ENCODE measurements at regions not wholly inside any gene's neighbourhood (a gene's known extent, or its start where the extent isn't known, plus 50 kb on each side); places are given as distances from the start of the nearest gene placed in this dataset.
"Not testable (repeated sequence)": the region's sequence is repeated elsewhere in the genome, so short reads cannot be mapped to it uniquely, and the experiment has no call there.

DNA sequence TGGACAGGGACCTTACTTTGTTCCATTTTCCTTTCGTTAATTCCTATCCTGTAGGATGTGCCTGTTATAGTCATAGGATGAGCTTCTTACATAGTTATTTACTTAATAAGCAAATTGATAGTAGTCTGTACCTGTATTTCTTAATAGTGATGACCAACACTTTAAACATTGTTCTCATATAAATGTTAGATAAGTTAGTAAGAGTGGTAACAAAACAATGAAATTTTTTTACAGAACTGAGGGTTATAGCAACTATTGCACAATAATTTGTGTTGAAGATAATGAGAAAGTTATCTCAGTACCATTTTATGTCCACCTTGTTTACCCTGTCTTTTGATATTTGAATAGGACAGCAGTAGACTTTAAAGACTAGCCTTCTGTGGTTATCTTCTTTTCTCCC, 162.9 kb upstream of the ELL2 start:
- no peak for DNase-seq

DNA sequence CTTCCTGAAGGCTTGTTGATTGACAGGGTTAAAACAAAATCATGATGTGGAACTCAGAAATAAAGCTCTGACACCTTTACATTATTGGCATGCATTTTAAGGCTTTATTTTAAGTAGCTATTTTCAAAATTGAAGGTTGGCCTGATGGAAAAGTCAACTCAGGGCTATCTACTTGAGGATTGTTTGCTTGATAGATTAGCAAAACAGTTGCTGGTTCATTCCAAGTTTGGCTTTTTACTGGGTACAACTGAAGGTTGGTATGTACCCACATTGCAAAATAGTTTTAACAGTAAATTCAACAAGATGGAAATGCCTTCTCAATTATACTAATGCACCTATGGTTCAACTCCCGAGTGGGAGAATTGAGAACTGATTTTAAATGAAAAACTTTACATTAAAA, 161.8 kb upstream of the ELL2 start:
- no peak for DNase-seq

DNA sequence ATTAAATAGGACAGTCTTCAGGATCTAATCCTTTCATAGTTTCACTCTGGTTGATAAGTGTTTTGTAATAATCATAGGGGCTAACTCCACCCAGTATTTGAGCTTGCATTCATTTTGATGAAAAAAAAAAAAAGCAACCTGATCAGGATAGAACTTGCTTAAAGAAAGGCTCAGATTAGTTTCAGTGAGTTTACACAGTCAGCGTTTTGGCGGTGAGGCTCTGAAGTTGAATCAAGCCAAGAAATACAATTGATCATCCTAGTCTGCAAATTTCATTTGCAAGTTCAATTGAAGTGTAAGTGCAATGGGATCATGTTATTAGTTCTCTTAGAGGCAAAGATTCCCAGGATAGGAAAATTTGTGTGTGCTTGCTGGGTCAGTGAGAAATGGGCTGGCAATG, 159.7 kb upstream of the ELL2 start:
- DNase-seq: no peak

DNA sequence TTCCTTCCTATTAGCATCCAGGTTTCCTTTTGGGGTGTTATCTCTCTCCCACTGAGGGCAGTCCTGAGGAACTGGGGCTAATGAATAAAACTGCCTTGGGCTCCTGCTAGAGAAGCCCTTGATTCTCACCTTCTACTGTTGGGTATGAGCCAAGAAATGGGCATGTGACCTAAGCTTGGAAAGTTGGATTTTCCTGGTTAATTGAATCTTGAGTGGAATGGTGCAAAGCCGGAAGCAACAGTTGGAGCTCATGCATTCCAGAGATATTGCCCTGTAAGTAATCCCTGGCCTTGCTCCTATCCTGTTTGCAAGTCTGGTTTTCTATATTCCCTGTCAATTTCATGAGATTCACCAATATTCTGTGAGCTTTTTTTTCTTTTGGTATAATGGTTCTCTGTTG, 158.5 kb upstream of the ELL2 start:
- DNase-seq: no peak

DNA sequence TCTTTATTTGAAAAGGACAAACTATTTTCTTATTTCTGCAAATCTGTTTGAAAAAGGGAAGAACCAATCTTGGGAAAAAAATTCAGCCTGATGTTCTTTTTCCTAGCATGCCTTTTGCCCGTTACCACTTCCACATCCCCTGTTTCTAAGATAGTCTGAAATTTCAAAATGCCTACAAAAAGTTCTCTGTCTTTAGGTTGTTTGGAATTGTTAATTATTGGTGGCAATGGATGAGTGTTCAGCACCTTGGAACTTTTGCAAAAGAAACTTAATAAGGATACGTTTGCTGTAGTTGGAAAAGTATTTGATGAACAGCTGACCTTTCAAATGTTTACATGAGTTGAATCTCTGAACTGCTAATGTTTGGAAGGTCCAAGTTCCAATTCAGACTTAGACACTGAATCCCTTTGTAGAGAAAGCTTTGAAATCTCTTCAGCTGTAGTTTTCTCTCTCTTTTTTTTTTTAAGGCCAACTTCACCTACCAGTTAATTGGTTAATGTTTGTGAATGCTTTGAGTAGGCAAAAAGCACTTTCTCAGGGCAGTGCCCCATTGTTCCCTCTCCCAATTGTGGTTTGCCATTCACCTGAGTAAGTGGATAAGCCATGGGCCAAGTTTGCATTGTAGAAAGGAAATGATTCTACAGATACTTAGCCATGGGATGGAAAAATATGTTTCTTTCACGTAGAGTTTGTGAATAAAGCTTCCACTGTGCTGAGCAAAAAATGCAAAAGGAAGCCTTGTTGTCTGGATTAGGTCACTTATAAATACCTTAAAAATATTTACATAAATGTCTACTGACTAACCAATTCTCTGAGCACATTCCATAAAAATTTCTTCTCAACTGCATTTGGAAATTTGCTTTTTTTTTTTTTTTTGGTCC, 156.4 kb upstream of the ELL2 start:
- no peak for DNase-seq

DNA sequence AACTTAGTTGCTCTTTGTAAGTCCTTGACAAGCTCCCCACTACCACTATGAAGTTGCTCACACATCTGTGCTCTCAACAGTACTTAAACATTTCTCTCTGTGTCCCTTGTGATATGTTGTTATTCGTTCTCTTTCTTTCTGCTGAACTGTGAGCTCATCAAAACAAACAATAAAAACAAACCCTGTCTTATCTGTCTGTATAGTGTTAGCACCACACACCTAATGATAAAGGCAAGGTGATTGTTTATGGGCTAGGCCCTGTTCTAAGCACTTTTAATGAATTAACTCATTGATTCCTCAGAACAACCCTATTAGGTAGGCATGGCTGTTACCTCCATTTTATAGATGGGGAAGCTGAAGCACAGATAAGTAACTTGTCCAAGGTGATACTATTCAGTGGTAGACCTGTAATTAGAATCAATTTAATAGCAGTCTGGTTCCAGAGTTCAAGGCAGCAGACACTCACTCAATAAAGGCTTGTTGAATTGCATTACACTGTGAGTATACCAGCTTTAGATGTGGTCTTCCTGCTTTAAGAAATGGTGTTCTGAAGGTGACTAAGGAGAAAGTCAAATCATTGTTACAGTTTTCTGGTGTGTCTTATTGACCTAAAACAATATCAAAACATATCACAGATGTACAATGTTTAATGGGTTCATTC, 153.6 kb upstream of the ELL2 start:
- no peak for DNase-seq

DNA sequence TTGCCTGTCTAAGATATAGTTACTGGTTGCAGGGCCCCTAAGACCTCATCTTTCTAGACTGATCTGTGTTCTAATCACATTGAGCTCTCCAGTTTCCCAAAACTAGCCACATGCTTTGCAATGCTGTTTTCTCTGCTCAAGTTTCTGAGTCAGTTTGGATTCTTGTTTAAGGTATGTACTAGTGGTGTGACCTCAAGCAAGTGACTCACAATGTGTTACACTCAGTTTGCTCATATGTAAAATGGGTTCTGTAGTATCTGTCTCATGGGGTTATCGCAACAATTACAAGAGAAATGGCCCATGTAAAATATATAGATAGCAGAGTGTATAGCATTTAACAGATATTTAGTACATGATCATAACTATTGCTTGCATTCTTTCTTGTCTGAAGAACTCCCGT, 153.1 kb upstream of the ELL2 start:
- DNase-seq: no peak

DNA sequence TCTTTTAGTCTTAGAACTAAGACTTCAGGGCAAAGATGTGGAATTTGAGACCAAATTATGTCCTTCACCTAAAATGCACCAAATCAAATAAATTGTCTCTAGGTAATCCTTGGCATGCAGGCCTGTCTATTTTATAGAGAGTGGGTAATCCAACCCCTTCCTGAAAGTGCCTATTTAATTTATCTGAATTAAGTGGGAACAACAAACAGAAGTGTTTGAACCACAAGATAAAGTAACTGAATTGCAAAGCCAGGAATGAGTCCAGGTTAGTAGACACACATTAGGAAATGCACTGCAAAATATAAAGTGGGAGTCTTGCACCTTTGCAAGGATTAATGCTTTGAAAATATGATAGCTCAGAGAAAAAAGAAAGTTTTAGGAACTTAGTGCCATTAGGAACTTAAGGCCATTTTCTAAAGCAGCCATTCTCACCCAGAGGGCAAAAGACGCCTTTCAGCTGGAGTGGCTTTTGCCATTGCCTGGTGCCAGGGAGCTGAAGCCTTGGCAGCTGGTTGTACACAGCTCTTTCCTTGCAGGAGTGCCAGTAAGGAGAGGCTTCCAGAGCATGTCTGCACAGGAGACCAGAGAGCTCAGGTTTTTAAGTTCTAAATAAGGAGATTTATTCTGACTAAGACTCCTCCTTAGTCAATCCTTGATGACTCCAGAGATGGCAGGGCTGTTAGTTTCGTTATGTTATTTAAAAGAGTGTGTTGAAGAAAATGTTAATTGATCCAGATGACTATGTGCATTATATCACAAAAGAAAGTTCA, 151.7 kb upstream of the ELL2 start:
- DNase-seq: no peak

DNA sequence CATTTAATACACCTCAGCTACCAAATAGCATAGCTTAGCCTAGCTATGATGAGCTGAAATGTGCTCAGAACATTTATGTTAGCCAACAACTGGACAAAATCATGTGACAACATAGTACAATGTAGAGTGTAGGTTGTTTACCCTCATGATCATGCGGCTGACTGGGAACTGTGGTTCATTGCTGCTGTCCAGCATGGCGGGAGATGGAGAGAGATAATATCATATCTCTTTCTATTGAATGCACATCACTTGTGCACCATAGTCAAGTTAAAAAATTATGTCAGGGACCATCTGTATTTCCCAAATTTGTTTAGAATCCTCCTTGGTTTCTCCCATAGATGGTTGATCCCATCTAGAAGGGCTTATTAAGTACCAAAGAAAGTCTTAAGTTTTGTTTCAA, 151.1 kb upstream of the ELL2 start:
- no peak for DNase-seq

DNA sequence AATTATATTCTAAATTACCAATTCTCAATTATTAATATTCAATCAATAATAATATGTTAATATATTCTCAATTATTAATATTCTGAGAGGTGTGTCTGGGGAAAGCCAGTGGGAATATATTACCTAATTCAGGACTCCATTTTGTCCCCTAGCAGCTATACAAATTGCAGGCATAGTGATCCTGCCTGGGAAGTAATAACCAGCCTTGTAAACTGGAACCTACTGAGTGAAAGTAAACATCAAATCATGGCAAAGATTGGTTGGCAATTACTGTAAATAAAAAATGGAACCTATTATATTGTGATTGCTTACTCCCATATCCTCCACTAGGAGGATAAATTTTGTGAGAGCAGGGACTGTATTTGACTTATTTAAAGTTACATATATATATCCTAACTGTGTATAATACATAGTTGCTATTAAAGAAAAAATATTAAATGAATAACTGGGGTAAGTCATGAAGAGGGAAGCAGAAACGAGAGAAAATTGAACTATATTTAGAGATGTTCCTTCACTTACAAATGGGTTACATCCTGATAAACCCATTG, 150.5 kb upstream of the ELL2 start:
- DNase-seq: no peak

DNA sequence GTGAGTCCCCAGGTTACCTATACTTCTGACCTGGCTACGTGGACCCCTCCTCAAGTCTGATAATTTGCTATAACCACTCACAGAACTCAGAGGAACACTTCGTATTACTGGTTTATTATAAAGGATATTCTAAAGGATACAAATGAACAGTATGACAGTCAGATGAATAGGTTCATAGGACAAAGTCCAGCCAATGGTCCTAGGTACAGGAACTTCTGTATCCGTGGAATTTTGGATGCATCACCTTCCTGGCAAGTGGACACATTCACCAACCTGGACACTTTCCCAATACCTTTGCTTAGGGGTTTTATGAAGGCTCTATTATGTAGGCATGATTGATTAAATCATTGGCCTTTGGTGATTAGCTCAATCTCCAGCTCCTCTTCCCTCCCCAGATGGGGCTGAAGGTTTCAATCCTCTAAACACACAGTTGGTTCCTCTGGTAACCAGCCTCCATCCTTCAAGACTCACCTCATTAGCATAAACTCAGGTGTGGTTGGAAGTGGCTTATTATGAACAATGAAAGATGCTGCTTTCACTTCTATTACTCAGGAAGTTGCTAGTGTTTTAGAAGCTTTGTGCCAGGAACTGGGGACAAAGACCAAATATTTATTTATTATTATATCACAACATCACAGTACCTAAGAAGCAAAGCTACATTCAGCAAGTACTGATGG, 149.6 kb upstream of the ELL2 start:
- no peak for DNase-seq

DNA sequence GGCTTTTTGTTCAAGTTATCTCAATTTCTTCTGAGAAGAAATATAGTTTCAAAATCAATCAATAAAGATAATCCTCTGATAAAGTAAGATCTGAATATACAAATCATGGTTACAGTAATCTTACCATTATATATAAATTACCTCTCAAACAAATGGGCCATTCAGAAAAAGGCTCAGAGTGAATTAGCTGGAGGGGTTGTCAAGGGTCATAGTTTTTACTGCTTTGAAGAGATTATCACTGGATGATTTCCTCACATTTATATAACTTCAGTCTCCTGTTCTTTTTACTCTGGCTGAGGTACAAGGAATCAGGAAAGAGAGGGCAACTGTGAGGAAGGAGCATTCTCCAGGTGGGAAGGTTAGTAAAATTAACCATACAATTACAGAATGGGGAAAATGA, 148.6 kb upstream of the ELL2 start:
- DNase-seq: no peak

DNA sequence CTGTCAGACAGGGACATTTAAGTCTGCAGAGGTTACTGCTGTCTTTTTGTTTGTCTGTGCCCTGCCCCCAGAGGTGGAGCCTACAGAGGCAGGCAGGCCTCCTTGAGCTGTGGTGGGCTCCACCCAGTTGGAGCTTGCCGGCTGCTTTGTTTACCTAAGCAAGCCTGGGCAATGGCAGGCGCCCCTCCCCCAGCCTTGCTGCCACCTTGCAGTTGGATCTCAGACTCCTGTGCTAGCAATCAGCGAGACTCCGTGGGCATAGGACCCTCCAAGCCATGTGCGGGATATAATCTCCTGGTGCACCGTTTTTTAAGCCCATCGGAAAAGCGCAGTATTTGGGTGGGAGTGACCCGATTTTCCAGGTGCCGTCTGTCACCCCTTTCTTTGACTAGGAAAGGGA, 147.0 kb upstream of the ELL2 start:
- not testable (repeated sequence) for DNase-seq

DNA sequence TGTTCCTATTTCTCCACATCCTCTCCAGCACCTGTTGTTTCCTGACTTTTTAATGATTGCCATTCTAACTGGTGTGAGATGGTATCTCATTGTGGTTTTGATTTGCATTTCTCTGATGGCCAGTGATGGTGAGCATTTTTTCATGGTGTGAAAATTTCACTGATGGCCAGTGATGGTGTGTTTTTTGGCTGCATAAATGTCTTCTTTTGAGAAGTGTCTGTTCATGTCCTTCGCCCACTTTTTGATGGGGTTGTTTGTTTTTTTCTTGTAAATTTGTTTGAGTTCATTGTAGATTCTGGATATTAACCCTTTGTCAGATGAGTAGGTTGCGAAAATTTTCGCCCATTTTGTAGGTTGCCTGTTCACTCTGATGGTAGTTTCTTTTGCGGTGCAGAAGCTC, 142.2 kb upstream of the ELL2 start:
- not testable (repeated sequence) for DNase-seq

DNA sequence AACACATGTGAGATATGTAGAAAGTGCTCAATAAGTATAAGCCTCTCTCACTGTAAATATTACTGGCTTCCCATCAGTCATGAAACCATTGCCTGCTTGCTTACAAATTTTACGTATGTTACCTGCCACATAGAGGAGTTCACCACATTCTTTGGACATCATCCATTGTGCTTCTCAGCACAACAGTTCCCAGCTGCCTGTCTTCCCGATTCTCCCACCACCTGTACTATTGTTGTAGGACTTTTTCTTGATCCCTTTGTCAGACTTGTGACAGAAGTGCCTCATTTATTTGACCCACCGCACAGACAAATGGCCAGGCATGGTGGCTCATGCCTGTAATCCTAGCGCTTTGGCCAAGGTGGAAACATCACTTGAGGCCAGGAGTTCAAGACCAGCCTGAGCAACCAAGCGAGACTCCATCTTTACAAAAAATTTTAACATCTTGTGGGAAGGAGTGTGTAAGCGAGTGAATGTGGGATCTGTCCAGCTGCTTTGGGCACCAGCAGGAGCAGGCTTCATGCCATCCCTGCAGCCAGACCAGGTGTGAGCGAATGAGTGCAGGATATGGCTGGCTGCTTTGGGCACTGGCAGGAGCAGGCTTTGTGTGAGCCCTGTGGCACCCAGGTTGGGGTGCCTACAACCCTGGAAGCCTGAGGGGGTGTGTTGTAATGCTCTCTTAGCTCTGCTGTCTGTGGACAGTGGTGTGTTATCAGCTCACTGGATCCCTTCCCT, 139.9 kb upstream of the ELL2 start:
- DNase-seq: no peak

DNA sequence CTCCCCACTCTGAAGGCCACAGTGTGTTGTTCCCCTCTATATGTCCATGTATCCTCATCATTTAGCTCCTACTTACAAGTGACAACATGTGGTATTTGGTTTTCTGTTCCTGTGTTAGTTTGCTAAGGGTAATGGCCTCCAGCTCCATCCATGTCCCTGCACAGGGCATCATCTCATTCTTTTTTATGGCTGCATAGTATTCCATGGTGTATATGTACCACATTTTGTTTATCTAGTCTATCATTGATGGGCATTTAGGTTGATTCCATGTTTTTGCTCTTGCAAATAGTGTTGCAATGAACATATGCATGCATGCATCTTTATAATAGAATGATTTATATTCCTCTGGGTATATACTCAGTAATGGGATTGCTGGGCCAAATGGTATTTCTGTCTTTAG, 135.8 kb upstream of the ELL2 start:
- not testable (repeated sequence) for DNase-seq

DNA sequence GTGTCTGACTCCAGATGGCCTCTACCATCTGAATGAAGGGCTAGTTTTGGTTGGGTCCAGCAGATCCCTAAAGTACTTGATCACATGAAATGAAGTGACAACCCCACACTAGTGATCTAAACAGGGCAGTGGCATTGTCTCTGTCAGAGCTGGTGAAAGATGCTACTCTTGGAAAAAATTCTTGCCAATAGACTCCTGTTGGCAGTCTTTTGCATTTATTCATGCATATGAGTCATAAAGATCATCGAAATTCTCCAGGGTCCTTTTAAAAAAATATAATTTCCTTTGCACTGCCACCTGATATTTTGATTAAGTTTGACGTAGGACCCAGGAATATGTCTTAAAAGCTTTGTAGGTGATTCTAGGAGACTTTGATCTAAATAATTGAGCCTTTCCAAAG, 135.1 kb upstream of the ELL2 start:
- DNase-seq: no peak

DNA sequence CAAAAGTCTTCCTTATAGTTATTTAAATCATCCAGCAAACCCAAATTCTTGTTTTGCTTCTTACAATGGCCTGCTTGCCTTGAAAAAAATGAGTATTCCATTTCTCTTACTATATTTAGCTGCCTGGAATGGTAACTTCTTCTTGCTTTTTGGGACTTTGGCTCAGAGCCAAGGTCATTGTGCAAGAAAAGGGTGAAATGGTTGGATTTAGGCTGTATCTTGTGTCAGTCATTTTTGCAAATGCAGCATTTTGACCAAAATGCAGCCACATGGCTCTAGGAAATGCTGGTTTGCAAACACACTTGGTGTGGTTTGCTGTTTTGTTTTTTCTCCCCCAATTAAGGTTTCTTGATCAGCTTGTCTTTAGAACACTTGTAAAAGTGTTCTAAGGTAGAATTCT, 133.3 kb upstream of the ELL2 start:
- no peak for DNase-seq

DNA sequence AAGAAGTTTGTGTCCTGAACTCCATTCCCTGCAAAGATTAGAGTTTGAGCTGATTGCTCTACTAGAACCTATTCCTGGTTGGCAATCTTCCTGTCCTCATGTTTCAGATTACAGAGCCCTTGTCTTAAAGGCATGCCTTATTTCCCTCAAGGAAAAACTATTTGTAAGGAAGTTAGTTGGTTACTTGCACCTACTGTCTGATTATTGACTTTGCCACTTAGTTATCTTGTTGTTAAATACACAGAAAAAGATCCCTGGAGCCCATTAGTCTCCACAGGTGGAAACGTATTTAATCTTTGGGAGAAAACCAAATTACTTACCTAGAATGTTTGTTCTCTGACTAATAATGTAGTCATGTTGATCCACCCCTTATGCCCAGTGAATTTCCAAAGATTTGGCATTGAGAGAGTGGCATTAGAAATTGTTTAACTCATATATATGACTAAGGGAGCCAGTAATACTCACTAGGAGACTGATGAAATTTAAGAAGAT, 132.3 kb upstream of the ELL2 start:
- DNase-seq: no peak

DNA sequence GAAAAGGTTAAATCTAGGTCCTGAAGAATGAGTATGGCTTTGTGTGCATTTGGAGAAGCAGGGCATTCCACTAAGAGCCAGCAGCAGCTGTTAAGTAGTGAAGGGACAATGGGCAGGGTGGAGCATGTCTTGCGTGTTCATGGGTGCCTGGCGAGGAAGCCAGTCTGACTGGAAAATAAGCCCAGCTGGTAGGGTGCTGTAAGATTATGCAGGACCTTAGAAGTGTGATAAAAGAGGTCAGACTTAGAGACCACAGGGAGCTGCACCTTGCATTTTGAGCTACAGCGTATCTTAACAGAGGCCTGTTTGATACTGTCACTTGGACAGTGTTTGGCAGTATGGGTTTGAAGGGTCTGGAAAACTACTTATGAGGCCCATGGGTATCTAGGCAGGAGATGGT, 131.7 kb upstream of the ELL2 start:
- no peak for DNase-seq

DNA sequence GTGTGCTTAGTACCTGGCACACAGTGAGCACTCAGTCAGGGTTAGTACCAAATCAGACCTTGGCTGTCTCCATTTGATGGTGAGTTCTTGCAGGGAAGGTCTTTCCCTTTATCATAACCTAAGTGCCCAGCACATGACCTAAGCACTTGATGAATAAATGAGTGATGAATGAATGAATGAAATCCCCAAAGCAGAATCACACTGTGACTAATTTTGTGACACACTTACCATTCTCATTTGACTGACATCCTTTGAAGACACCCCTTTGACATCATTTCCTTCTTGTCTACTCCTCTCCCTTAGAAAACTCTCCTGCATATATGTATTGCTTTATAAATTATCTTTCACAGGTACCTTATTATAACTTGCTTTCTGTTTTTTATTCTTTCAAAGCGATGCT, 130.2 kb upstream of the ELL2 start:
- no peak for DNase-seq

DNA sequence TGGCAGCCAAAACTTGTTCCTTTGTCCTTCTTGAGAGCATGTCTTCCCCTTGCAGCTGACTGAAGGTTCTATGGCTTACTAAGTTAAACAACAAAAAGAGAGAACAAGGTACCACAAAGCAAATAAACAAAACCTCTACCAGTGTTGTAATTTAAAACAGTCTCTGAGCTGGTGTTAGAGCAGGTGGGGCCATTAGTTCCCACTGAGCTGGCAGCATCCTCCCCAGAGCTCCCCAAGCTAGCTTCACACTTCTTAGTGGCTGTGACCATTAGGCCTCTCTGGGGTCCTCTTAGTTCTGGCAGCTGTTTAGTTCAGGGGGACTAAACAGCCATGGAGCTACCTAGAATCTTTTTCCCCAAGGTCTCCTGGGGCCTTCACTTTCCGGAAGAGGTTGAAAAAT, 128.6 kb upstream of the ELL2 start:
- DNase-seq: no peak

Measured in NCI-H510A treated with DMSO at 0.1 percent for 48 hours (cell line).